ENCODE measurements at regions not wholly inside any gene's neighbourhood (a gene's known extent, or its start where the extent isn't known, plus 50 kb on each side); places are given as distances from the start of the nearest gene placed in this dataset.

DNA sequence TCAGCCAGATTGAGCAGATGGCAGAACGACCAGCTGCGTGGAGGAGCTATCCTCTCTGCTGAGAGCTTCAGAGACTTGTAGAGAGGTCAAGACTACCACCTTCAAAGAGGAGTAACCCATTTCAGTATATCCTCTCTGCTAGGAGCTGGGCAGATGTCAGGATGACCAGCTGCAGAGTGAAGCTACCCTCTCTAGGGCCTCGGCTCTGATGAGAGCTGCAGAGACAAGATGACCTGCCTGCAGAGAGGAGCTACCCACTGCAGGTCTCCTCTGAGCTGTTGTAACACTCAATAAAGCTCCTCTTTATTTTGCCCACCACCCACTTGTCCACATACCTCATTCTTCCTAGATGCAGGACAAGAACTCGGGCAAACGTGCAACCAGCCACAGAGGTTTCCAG is 1522.7 kb downstream of the OTOL1 start:
- POLR2A ChIA-PET, result interaction anchor here (0.6 kb wide), 1 partner anchor 1111 kb away, joined by 10 read pairs; no protein-coding TSS in a partner anchor
- no peak overlapping the region for H3K27ac ChIP-seq (ENCODE audit: extremely low read depth, low read depth, low read length)
- H3K36me3 ChIP-seq (ENCODE audit: control insufficient read depth in 2 of 2, insufficient read depth in 1 of 2, low read length in 2 of 2), result no peaks in the 10 kb centered on the region
- CTCF ChIA-PET, result no interaction called here
- no peaks in the 10 kb centered on the region for H3K4me1 ChIP-seq (ENCODE audit: control insufficient read depth, insufficient read depth, low read length)
- TF ChIP-seq, protein P1, sequence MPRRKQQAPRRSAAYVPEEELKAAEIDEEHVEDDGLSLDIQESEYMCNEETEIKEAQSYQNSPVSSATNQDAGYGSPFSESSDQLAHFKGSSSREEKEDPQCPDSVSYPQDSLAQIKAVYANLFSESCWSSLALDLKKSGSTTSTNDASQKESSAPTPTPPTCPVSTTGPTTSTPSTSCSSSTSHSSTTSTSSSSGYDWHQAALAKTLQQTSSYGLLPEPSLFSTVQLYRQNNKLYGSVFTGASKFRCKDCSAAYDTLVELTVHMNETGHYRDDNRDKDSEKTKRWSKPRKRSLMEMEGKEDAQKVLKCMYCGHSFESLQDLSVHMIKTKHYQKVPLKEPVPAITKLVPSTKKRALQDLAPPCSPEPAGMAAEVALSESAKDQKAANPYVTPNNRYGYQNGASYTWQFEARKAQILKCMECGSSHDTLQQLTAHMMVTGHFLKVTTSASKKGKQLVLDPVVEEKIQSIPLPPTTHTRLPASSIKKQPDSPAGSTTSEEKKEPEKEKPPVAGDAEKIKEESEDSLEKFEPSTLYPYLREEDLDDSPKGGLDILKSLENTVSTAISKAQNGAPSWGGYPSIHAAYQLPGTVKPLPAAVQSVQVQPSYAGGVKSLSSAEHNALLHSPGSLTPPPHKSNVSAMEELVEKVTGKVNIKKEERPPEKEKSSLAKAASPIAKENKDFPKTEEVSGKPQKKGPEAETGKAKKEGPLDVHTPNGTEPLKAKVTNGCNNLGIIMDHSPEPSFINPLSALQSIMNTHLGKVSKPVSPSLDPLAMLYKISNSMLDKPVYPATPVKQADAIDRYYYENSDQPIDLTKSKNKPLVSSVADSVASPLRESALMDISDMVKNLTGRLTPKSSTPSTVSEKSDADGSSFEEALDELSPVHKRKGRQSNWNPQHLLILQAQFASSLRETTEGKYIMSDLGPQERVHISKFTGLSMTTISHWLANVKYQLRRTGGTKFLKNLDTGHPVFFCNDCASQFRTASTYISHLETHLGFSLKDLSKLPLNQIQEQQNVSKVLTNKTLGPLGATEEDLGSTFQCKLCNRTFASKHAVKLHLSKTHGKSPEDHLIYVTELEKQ (tag by site-specific recombination; IDR thresholded peaks at IDR 0.05; ENCODE audit: borderline replicate concordance), result no peak
- TF ChIP-seq ZNF324 (tag by site-specific recombination; IDR thresholded peaks at IDR 0.05) (no peak), ZNF157 (tag by site-specific recombination; IDR thresholded peaks at IDR 0.05) (no peak), ZNF664 (tag by site-specific recombination; IDR thresholded peaks at IDR 0.05) (no peak), ZNF560 (tag by site-specific recombination; IDR thresholded peaks at IDR 0.05; ENCODE audit: borderline replicate concordance) (no peak), ZNF138 (tag by site-specific recombination; IDR thresholded peaks at IDR 0.05; ENCODE audit: borderline replicate concordance) (no peak), IKZF3 (tag by site-specific recombination; IDR thresholded peaks at IDR 0.05) (no peak), ZNF155 (tag by site-specific recombination; IDR thresholded peaks at IDR 0.05) (no peak), ZNF302 (tag by site-specific recombination; IDR thresholded peaks at IDR 0.05; ENCODE audit: low read depth) (no peak), GLI2 (tag by site-specific recombination; IDR thresholded peaks at IDR 0.05; ENCODE audit: borderline replicate concordance, low read depth) (no peak)
- TF ChIP-seq, protein P2, sequence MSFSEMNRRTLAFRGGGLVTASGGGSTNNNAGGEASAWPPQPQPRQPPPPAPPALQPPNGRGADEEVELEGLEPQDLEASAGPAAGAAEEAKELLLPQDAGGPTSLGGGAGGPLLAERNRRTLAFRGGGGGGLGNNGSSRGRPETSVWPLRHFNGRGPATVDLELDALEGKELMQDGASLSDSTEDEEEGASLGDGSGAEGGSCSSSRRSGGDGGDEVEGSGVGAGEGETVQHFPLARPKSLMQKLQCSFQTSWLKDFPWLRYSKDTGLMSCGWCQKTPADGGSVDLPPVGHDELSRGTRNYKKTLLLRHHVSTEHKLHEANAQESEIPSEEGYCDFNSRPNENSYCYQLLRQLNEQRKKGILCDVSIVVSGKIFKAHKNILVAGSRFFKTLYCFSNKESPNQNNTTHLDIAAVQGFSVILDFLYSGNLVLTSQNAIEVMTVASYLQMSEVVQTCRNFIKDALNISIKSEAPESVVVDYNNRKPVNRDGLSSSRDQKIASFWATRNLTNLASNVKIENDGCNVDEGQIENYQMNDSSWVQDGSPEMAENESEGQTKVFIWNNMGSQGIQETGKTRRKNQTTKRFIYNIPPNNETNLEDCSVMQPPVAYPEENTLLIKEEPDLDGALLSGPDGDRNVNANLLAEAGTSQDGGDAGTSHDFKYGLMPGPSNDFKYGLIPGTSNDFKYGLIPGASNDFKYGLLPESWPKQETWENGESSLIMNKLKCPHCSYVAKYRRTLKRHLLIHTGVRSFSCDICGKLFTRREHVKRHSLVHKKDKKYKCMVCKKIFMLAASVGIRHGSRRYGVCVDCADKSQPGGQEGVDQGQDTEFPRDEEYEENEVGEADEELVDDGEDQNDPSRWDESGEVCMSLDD (tag by site-specific recombination; IDR thresholded peaks at IDR 0.05), result no peak
- TF ChIP-seq, protein P3, sequence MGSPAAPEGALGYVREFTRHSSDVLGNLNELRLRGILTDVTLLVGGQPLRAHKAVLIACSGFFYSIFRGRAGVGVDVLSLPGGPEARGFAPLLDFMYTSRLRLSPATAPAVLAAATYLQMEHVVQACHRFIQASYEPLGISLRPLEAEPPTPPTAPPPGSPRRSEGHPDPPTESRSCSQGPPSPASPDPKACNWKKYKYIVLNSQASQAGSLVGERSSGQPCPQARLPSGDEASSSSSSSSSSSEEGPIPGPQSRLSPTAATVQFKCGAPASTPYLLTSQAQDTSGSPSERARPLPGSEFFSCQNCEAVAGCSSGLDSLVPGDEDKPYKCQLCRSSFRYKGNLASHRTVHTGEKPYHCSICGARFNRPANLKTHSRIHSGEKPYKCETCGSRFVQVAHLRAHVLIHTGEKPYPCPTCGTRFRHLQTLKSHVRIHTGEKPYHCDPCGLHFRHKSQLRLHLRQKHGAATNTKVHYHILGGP (tag by site-specific recombination; IDR thresholded peaks at IDR 0.05), result no peak
- TF ChIP-seq, protein P4, sequence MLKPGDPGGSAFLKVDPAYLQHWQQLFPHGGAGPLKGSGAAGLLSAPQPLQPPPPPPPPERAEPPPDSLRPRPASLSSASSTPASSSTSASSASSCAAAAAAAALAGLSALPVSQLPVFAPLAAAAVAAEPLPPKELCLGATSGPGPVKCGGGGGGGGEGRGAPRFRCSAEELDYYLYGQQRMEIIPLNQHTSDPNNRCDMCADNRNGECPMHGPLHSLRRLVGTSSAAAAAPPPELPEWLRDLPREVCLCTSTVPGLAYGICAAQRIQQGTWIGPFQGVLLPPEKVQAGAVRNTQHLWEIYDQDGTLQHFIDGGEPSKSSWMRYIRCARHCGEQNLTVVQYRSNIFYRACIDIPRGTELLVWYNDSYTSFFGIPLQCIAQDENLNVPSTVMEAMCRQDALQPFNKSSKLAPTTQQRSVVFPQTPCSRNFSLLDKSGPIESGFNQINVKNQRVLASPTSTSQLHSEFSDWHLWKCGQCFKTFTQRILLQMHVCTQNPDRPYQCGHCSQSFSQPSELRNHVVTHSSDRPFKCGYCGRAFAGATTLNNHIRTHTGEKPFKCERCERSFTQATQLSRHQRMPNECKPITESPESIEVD (tag by site-specific recombination; IDR thresholded peaks at IDR 0.05), result no peak
- TF ChIP-seq, protein P5, sequence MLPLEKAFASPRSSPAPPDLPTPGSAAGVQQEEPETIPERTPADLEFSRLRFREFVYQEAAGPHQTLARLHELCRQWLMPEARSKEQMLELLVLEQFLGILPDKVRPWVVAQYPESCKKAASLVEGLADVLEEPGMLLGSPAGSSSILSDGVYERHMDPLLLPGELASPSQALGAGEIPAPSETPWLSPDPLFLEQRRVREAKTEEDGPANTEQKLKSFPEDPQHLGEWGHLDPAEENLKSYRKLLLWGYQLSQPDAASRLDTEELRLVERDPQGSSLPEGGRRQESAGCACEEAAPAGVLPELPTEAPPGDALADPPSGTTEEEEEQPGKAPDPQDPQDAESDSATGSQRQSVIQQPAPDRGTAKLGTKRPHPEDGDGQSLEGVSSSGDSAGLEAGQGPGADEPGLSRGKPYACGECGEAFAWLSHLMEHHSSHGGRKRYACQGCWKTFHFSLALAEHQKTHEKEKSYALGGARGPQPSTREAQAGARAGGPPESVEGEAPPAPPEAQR (tag by site-specific recombination; IDR thresholded peaks at IDR 0.05), result no peak
- TF ChIP-seq, protein P6, sequence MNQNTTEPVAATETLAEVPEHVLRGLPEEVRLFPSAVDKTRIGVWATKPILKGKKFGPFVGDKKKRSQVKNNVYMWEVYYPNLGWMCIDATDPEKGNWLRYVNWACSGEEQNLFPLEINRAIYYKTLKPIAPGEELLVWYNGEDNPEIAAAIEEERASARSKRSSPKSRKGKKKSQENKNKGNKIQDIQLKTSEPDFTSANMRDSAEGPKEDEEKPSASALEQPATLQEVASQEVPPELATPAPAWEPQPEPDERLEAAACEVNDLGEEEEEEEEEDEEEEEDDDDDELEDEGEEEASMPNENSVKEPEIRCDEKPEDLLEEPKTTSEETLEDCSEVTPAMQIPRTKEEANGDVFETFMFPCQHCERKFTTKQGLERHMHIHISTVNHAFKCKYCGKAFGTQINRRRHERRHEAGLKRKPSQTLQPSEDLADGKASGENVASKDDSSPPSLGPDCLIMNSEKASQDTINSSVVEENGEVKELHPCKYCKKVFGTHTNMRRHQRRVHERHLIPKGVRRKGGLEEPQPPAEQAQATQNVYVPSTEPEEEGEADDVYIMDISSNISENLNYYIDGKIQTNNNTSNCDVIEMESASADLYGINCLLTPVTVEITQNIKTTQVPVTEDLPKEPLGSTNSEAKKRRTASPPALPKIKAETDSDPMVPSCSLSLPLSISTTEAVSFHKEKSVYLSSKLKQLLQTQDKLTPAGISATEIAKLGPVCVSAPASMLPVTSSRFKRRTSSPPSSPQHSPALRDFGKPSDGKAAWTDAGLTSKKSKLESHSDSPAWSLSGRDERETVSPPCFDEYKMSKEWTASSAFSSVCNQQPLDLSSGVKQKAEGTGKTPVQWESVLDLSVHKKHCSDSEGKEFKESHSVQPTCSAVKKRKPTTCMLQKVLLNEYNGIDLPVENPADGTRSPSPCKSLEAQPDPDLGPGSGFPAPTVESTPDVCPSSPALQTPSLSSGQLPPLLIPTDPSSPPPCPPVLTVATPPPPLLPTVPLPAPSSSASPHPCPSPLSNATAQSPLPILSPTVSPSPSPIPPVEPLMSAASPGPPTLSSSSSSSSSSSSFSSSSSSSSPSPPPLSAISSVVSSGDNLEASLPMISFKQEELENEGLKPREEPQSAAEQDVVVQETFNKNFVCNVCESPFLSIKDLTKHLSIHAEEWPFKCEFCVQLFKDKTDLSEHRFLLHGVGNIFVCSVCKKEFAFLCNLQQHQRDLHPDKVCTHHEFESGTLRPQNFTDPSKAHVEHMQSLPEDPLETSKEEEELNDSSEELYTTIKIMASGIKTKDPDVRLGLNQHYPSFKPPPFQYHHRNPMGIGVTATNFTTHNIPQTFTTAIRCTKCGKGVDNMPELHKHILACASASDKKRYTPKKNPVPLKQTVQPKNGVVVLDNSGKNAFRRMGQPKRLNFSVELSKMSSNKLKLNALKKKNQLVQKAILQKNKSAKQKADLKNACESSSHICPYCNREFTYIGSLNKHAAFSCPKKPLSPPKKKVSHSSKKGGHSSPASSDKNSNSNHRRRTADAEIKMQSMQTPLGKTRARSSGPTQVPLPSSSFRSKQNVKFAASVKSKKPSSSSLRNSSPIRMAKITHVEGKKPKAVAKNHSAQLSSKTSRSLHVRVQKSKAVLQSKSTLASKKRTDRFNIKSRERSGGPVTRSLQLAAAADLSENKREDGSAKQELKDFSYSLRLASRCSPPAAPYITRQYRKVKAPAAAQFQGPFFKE (tag by site-specific recombination; IDR thresholded peaks at IDR 0.05; ENCODE audit: borderline replicate concordance), result no peak
- H3K9me3 ChIP-seq (ENCODE audit: control insufficient read depth, insufficient read depth, low read depth, low read length), result no peaks in the 10 kb centered on the region
- no peak overlapping the region for H3K4me3 ChIP-seq (ENCODE audit: low read depth, low read length)
